ENCODE measurements at regions not wholly inside any gene's neighbourhood (a gene's known extent, or its start where the extent isn't known, plus 50 kb on each side); places are given as distances from the start of the nearest gene placed in this dataset.
A peak's percentile ranks its signal among the peaks of the same experiment; 100 is the strongest.

DNA sequence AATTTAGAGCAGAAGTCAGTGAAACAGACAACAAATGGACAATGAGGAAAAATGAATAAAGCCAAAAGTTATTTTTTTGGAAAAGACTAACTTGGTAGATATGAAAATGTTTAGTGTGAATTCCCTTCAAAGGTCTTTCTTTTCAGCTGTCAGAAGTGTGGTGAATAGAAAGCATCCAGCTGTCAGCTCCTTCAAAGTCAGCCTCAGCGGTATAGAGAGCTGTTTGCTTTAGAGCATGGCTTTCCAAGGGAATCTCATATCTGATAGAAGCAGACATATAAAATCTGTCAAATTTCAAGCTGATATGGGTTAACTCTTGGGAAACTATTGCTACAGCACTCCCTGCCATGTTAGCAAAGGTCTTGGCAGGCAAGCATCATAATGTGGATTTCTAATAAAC, 309.3 kb downstream of the CASP12 start:
- DNase-seq: no peak

DNA sequence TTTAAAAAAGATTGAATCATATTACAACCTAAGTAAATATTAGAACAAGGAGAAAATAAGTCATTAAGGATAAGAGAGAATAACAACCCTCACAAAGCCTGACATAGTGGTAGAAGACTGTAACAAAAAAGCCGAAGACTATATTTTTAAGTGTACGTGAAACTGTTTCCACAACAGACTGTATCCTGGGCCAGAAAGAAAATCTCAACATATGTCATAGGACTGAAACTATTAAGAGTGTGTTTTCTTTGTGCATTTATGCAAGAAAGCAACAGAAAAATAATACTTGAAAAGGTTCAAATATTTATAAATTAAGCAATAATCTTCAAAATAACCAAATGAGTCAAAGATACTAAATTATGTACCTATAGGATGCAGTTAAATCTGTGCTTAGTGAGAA, 309.8 kb downstream of the CASP12 start:
- DNase-seq: no peak

- DNase-seq: no peak
Observed at GRCh38 chr11:104584823-104585222, 313.4 kb downstream of the CASP12 start.

GRCh38 chr11:104583857-104584256, 314.4 kb downstream of the CASP12 start:
- no peak for DNase-seq

- no peak for DNase-seq
Observed at GRCh38 chr11:104582431-104582830, 315.8 kb downstream of the CASP12 start.

- DNase-seq: no peak
Observed at GRCh38 chr11:104581246-104581980, 316.8 kb downstream of the CASP12 start.

- DNase-seq: no peak
Observed at GRCh38 chr11:104573441-104573990, 324.7 kb downstream of the CASP12 start.

GRCh38 chr11:104572279-104572678, 326.0 kb downstream of the CASP12 start:
- no peak for DNase-seq

DNA sequence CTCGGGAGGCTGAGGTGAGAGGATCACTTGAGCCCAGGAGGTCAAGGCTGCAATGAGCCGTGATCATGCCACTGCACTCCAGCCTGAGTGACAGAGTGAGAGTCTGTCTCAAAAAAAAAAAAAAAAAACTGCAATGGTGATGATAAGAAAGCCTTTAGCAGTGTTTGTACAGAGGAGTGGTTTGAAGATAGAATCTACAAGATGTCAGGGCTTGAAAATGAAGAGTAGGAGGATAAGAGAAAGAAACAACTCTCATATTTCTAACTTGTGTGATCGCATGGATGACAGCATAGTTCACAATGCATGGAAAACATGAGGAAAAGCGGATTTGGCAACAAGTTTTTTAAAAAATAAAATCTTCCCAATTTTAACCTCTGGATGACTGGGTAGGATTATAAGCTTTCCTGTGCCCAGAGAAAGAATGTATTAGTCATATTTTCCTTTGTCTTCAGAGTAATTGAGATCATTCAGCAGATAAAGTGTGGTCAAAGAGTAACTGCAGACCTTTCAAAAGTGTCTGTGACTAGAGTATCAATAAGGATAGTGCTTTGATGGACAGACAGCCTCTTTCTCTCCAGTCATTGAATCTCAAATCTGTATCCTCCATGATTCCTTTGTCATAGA, 328.1 kb downstream of the CASP12 start:
- no peak for DNase-seq

- DNase-seq: no peak
Observed at GRCh38 chr11:104565583-104565961, 332.7 kb downstream of the CASP12 start.

- DNase-seq: no peak
Observed at GRCh38 chr11:104564921-104565582, 333.2 kb downstream of the CASP12 start.

GRCh38 chr11:104556606-104557301, 341.5 kb downstream of the CASP12 start:
- DNase-seq: no peak

DNA sequence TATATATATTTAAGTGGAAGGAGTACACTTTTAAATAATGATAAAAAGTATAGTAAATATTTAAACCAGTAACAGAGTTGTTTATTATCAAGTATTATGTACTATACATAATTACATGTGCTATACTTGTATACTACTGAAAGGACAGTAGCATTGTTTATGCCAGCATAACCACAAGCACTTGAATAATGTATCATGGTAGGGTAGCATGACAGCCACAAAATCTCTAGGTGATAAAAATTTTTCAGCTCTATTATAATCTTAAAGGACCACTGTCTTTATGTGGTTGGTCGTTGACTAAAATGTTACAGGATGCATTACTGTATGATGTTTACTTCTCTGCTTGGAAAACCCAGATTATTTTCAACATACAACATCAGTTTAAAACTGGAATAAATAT, 349.2 kb downstream of the CASP12 start:
- DNase-seq: no peak

- DNase-seq: no peak
Observed at GRCh38 chr11:104547996-104548661, 350.1 kb downstream of the CASP12 start.

DNA sequence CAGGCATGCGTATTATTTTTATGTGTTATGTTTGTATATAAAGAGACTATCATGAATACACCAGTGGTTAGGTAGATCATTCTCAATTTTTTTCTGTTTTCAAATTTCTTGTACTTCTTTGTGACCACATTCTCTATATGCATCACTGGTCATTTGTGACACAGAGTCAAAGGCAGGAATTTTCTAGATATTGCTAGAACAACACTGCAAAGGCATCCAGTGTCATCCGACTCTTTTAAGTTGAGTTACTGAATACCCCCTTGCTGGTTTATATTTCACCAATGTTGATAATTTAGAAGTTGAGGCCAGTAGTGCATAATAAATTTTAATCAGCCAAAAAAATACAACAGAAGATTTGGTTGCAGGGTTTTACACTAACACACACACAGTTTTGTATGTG, 351.8 kb downstream of the CASP12 start:
- DNase-seq: no peak

DNA sequence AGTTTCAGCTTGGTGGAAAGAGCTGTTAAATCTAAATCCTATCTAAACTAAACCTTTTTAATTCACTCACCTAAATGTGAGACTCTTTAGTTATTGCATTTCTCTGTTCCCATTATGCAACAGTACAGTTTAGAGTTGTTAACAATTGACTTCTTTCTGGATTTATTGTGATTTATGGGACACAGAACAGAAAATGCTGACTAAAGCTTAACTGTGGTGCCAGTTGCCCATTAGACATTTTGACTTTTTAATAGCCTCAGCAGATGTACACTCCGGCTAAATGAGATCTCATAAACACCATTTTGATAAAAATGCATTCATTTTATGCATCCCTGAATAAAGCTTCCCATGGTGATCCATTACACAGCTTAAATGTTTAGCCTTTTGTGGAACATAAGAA, 356.6 kb downstream of the CASP12 start:
- no peak for DNase-seq

GRCh38 chr11:104538313-104538712, 359.9 kb downstream of the CASP12 start:
- no peak for DNase-seq

- peak in 1 of 2 donors; percentile 12 for DNase-seq
Observed at GRCh38 chr11:104534278-104534677, 364.0 kb downstream of the CASP12 start.

GRCh38 chr11:104531894-104532293, 366.4 kb downstream of the CASP12 start:
- peak; percentile 42 to 76 for DNase-seq

GRCh38 chr11:104531075-104531474, 367.1 kb upstream of the PDGFD start:
- DNase-seq: peak; percentile 22 to 31

- DNase-seq: no peak
Observed at GRCh38 chr11:104529906-104530305, 366.0 kb upstream of the PDGFD start.

DNA sequence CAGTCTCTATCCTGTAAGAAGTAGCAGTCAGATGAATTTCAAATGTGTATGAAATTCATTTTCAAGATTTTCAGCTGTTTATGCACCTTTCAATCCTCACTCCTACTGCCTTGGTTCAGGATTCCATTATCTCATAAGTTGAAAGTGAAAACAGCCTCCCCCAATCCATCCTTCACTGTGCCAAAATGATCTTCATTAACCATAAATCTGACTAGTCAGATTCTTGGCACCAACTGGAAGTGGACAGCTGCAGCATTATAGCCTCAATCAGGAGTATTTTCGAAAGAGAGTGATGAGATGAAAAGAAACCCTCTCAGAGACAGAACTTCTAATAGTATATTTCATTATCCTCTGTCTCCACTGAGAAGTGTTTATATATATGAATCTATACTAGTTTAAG, 365.3 kb upstream of the PDGFD start:
- no peak for DNase-seq

Data from inflammatory macrophage (primary cell).